ENCODE measurements at regions not wholly inside any gene's neighbourhood (a gene's known extent, or its start where the extent isn't known, plus 50 kb on each side); places are given as distances from the start of the nearest gene placed in this dataset.
A peak's percentile ranks its signal among the peaks of the same experiment; 100 is the strongest.

- Histone ChIP-seq H3K36me3 (replicated peaks in 1 of 2; ENCODE audit: control insufficient read depth in 1 of 2, insufficient read depth in 2 of 2, low read length in 2 of 2) (peaks cover 2 to 28% of the 10 kb centered on the region in 2 donors), H3K9ac (ENCODE audit: insufficient read depth, low read length, poor library complexity, severe bottlenecking) (no peak overlapping the region), H3K27ac (ENCODE audit: low read depth in 1 of 2, low read length in 2 of 2) (no peak overlapping the region), H3K4me2 (replicated peaks; ENCODE audit: extremely low read depth, low read length, poor library complexity, severe bottlenecking) (no peak overlapping the region), H3K27me3 (ENCODE audit: control insufficient read depth in 2 of 2, insufficient read depth in 2 of 2, low read length in 2 of 2) (no peaks in the 10 kb centered on the region), H3K79me2 (ENCODE audit: insufficient read depth, low read length) (no peaks in the 10 kb centered on the region), H4K20me1 (ENCODE audit: insufficient read depth, low read length) (no peaks in the 10 kb centered on the region), H3K4me3 (replicated peaks in 1 of 3; ENCODE audit: low read depth in 2 of 3, low read length in 3 of 3) (no peak overlapping the region), H3K4me1 (ENCODE audit: control insufficient read depth in 1 of 2, insufficient read depth in 2 of 2, low read length in 2 of 2) (peaks cover 4% of the 10 kb centered on the region in 2 donors), H2AFZ (ENCODE audit: insufficient read depth, low read depth, low read length, poor library complexity, severe bottlenecking) (no peak overlapping the region), H3K9me3 (replicated peaks in 1 of 2; ENCODE audit: control insufficient read depth in 1 of 2, insufficient read depth in 1 of 2, low read length in 2 of 2) (no peaks in the 10 kb centered on the region)
- Mint-ChIP-seq H3K9me3 (no peaks in the 10 kb centered on the region), H3K27me3 (ENCODE audit: low read depth in 3 of 3) (peaks cover 0 to 2% (median 0%) of the 10 kb centered on the region in 3 donors), H3K27ac (no peak overlapping the region), H3K36me3 (peaks cover 36 to 40% of the 10 kb centered on the region in 2 donors), H3K4me1 (peaks cover 6% of the 10 kb centered on the region), H3K4me3 (no peak overlapping the region)
- intact Hi-C loops (cut with micrococcal nuclease): no loop called here
- TF ChIP-seq CTCF (IDR thresholded peaks at IDR 0.05): no peak
- no CpG with 5 or more reads among the region's 1 CpG for WGBS (ENCODE audit: insufficient coverage)
- no peak for DNase-seq
Measured at GRCh38 chr3:72054976-72055375, 270.0 kb upstream of the PROK2 start.

- Histone ChIP-seq H2AFZ (ENCODE audit: insufficient read depth, low read depth, low read length, poor library complexity, severe bottlenecking) (no peak overlapping the region), H4K20me1 (ENCODE audit: insufficient read depth, low read length) (no peaks in the 10 kb centered on the region), H3K4me1 (ENCODE audit: control insufficient read depth in 1 of 2, insufficient read depth in 2 of 2, low read length in 2 of 2) (peaks cover 14% of the 10 kb centered on the region in 2 donors), H3K9ac (ENCODE audit: insufficient read depth, low read length, poor library complexity, severe bottlenecking) (no peak overlapping the region), H3K79me2 (ENCODE audit: insufficient read depth, low read length) (no peaks in the 10 kb centered on the region), H3K9me3 (replicated peaks in 1 of 2; ENCODE audit: control insufficient read depth in 1 of 2, insufficient read depth in 1 of 2, low read length in 2 of 2) (no peaks in the 10 kb centered on the region), H3K4me3 (replicated peaks in 1 of 3; ENCODE audit: low read depth in 2 of 3, low read length in 3 of 3) (no peak overlapping the region), H3K27ac (ENCODE audit: low read depth in 1 of 2, low read length in 2 of 2) (no peak overlapping the region), H3K36me3 (replicated peaks in 1 of 2; ENCODE audit: control insufficient read depth in 1 of 2, insufficient read depth in 2 of 2, low read length in 2 of 2) (peaks cover 2 to 17% of the 10 kb centered on the region in 2 donors), H3K4me2 (replicated peaks; ENCODE audit: extremely low read depth, low read length, poor library complexity, severe bottlenecking) (no peak overlapping the region), H3K27me3 (ENCODE audit: control insufficient read depth in 2 of 2, insufficient read depth in 2 of 2, low read length in 2 of 2) (no peaks in the 10 kb centered on the region)
- Mint-ChIP-seq H3K4me1 (peaks cover 15% of the 10 kb centered on the region), H3K36me3 (peaks cover 26 to 30% of the 10 kb centered on the region in 2 donors), H3K9me3 (no peaks in the 10 kb centered on the region), H3K27ac (peak overlapping the region in 2 of 7 donors; percentile 41 to 58), H3K27me3 (ENCODE audit: low read depth in 3 of 3) (peaks cover 0 to 2% (median 0%) of the 10 kb centered on the region in 3 donors), H3K4me3 (no peak overlapping the region)
- peak in 2 of 3 donors; percentile 17 to 42 for DNase-seq
- intact Hi-C loops (cut with micrococcal nuclease): no loop called here
- no peak for TF ChIP-seq CTCF (IDR thresholded peaks at IDR 0.05)
- no CpG with 5 or more reads among the region's 8 CpGs for WGBS (ENCODE audit: insufficient coverage)
Measured at GRCh38 chr3:72052841-72053409, 268.0 kb upstream of the PROK2 start.
